GM12878 (cell line): ENCODE measurements at regions not wholly inside any gene's neighbourhood (a gene's known extent, or its start where the extent isn't known, plus 50 kb on each side); places are given as distances from the start of the nearest gene placed in this dataset.

Experiments
- ATAC-seq: fragments of 200-7000 bp; cut with Tn5 transposase; 3 replicates; pipeline ENCODE4 v1.9.1; 2020; ENCODE audit warnings: mild to moderate bottlenecking, moderate library complexity
- BruUV-seq: library from RNA; stranded (reverse); fragments of 400-500 nt; replicated peaks from 2 replicates; lab custom pipeline; 2021; lab: Mats Ljungman, UMichigan
- CTCF ChIA-PET: fragments of 300-600 bp; sonication (Branson Sonifier 250); formaldehyde crosslinking; extraction: SDS; loops from one replicate; lab custom pipeline; 2021; ENCODE audit warnings: inconsistent platforms; lab: Yijun Ruan, JAX
- POLR2A ChIA-PET: fragments of 350-600 bp; formaldehyde crosslinking; extraction: SDS; loops from one replicate; lab custom pipeline; 2021; ENCODE audit warnings: inconsistent platforms; lab: Charles Lee
- RAD21 ChIA-PET: fragments of 300-600 bp; sonication (Branson Sonifier 250); formaldehyde crosslinking; loops from one replicate; lab custom pipeline; 2023; ENCODE audit warnings: antibody characterized with exemption; ENCODE audit not compliant: unreplicated experiment; lab: Charles Lee
- SMC1A ChIA-PET: fragments of 300-600 bp; sonication (Branson Sonifier 250); formaldehyde crosslinking; loops from one replicate; lab custom pipeline; 2023; ENCODE audit not compliant: unreplicated experiment, uncharacterized antibody; lab: Charles Lee
- DNase-seq: peaks from one replicate; pipeline ENCODE4 v3.0.0-alpha.2; 2011; ENCODE audit warnings: low read depth, low spot score
- FAIRE-seq: peaks from 3 replicates; lab custom pipeline; 2011; peaks lifted over from hg19 to GRCh38; lab: Jason Lieb, UNC
- H2AFZ ChIP-seq: 2 replicates; pipeline ENCODE4 v1.6.0; 2011; ENCODE audit warnings: low read depth, low read length, control low read depth; ENCODE audit not compliant: control insufficient read depth
- H3K27ac ChIP-seq: 2 replicates; pipeline ENCODE4 v1.5.1; 2011; ENCODE audit warnings: control low read depth; ENCODE audit not compliant: control insufficient read depth, insufficient read depth
- H3K27me3 ChIP-seq, 2 experiments: replicated peaks in 1 of 2; 2 replicates each; pipeline versions ENCODE4 v1.6.0 to v1.6.1; 2011; ENCODE audit warnings: low read length in 1 of 2; ENCODE audit not compliant: control insufficient read depth in 2 of 2, insufficient read depth in 2 of 2
- H3K36me3 ChIP-seq, 2 experiments: 2 replicates each; pipeline ENCODE4 v1.5.1; 2011; ENCODE audit warnings: low read length in 1 of 2; ENCODE audit not compliant: control insufficient read depth in 2 of 2, insufficient read depth in 2 of 2
- H3K4me1 ChIP-seq: 2 replicates; pipeline ENCODE4 v1.6.1; 2011; ENCODE audit warnings: mild to moderate bottlenecking, low read length, moderate library complexity, mixed read lengths; ENCODE audit not compliant: control insufficient read depth, insufficient read depth
- H3K4me2 ChIP-seq: 2 replicates; pipeline ENCODE4 v1.6.0; 2011; ENCODE audit warnings: control low read depth; ENCODE audit not compliant: control insufficient read depth, insufficient read depth
- H3K4me3 ChIP-seq: fragments of 200-600 bp; sonication (generic); 2 replicates; pipeline ENCODE4 v1.5.1; 2016
- H3K79me2 ChIP-seq: 2 replicates; pipeline ENCODE4 v1.6.0; 2011; ENCODE audit warnings: low read length; ENCODE audit not compliant: control insufficient read depth, insufficient read depth
- H3K9ac ChIP-seq: 2 replicates; pipeline ENCODE4 v1.8.0; 2011; ENCODE audit warnings: low read length, control low read depth, mixed read lengths; ENCODE audit not compliant: control insufficient read depth, insufficient read depth
- H3K9me3 ChIP-seq: replicated peaks from 3 replicates; pipeline ENCODE4 v1.5.1; 2011; ENCODE audit warnings: mild to moderate bottlenecking, low read length; ENCODE audit not compliant: control insufficient read depth, insufficient read depth
- H4K20me1 ChIP-seq: 2 replicates; pipeline ENCODE4 v1.6.0; 2011; ENCODE audit not compliant: control insufficient read depth, insufficient read depth
- BHLHE40 ChIP-seq, 2 experiments: fragments of 450-650 bp in 1 of 2; IDR thresholded peaks; 2 replicates each; pipeline ENCODE4 v1.6.1; 2011 to 2017; ENCODE audit warnings: low read depth in 2 of 2, borderline replicate concordance in 1 of 2, improper control_type of control experiment in 1 of 2, low read length in 1 of 2, mild to moderate bottlenecking in 1 of 2
- CUX1 ChIP-seq: IDR thresholded peaks from 2 replicates; pipeline ENCODE4 v1.6.1; 2012; ENCODE audit warnings: improper control_type of control experiment, low read depth, low read length; ENCODE audit not compliant: insufficient replicate concordance
- EGR1 ChIP-seq, 2 experiments: IDR thresholded peaks; 1 replicate in 1 of 2; 2 replicates in 1 of 2; pipeline ENCODE4 v1.6.1; 2011 to 2012; ENCODE audit warnings: low read depth in 2 of 2, low read length in 2 of 2, borderline replicate concordance in 1 of 2, mild to moderate bottlenecking in 1 of 2, moderate library complexity in 1 of 2
- EZH2 ChIP-seq: IDR thresholded peaks from 2 replicates; pipeline ENCODE4 v1.6.1; 2012; ENCODE audit warnings: low read depth, mild to moderate bottlenecking, control low read depth, inconsistent platforms, low read length, borderline replicate concordance; ENCODE audit not compliant: control insufficient read depth
- HDAC6 ChIP-seq: fragments of 200-600 bp; sonication (generic); IDR thresholded peaks from one replicate; pipeline ENCODE4 v1.8.0; 2017; ENCODE audit warnings: antibody characterized with exemption; ENCODE audit not compliant: unreplicated experiment
- NFYB ChIP-seq: IDR thresholded peaks from 2 replicates; pipeline ENCODE4 v1.6.1; 2011; ENCODE audit warnings: low read depth, mild to moderate bottlenecking, low read length, improper control_type of control experiment, moderate library complexity; ENCODE audit not compliant: insufficient read depth
- PBX3 ChIP-seq: IDR thresholded peaks from 2 replicates; pipeline ENCODE4 v1.6.1; 2011; ENCODE audit warnings: mild to moderate bottlenecking, low read depth, low read length, moderate library complexity; ENCODE audit not compliant: insufficient replicate concordance
- RAD51 ChIP-seq: fragments of 450-650 bp; IDR thresholded peaks from 2 replicates; pipeline ENCODE4 v1.6.1; 2016; ENCODE audit warnings: moderate library complexity, mild to moderate bottlenecking, inconsistent platforms
- SP1 ChIP-seq: IDR thresholded peaks from one replicate; pipeline ENCODE4 v1.6.1; 2011; ENCODE audit warnings: low read depth, low read length
- ZBTB40 ChIP-seq: fragments of 450-650 bp; IDR thresholded peaks from 2 replicates; pipeline ENCODE4 v1.6.1; 2016; ENCODE audit warnings: mild to moderate bottlenecking, moderate library complexity, borderline replicate concordance
- ZNF217 ChIP-seq: fragments of 450-650 bp; IDR thresholded peaks from 2 replicates; pipeline ENCODE4 v1.6.1; 2017; ENCODE audit warnings: antibody characterized with exemption, mild to moderate bottlenecking
- WGBS: methylation state at CpG from one replicate; pipeline ENCODE4 v1.1.6; 2016; ENCODE audit warnings: low lambda C conversion rate; ENCODE audit not compliant: insufficient replicate concordance, insufficient coverage; ENCODE audit errors: missing lambda C conversion rate; 5-methylcytosine and 5-hydroxymethylcytosine counted together
- in situ Hi-C: fragments of 300-500 bp; cut with MboI; formaldehyde crosslinking; loops from 9 replicates; pipeline ENCODE4 v1.14.3; 2018; ENCODE audit warnings: mixed read lengths
- intact Hi-C: fragments of 100-400 bp; cut with micrococcal nuclease; formaldehyde crosslinking; loops from one replicate; pipeline ENCODE4 v1.14.2; 2022; ENCODE audit not compliant: unreplicated experiment

GRCh38 chr5:61860978-61861377 lies 445.0 kb upstream of the KIF2A start (continued):
- TF ChIP-seq ZBTB40 (no peak), ZNF217 (no peak), HDAC6 (no peak), NFYB (no peak)

GRCh38 chr5:61866930-61867329 lies 439.1 kb upstream of the KIF2A start:
- in situ Hi-C loops = no loop called here
- SMC1A ChIA-PET = no interaction called here
- Histone ChIP-seq H2AFZ (no peak overlapping the region), H3K4me1 (no peaks in the 10 kb centered on the region), H3K27me3 (no peaks in the 10 kb centered on the region), H3K9me3 (no peaks in the 10 kb centered on the region; the same call in 2 of the 3 replicates), H3K4me2 (no peak overlapping the region), H3K9ac (no peak overlapping the region), H4K20me1 (no peaks in the 10 kb centered on the region), H3K27ac (no peak overlapping the region), H3K79me2 (no peaks in the 10 kb centered on the region), H3K4me3 (no peak overlapping the region), H3K36me3 (no peaks in the 10 kb centered on the region)
- CTCF ChIA-PET = interaction anchor here (1.0 kb wide), 1 partner anchor 28 kb away, joined by 3 read pairs; no protein-coding TSS in a partner anchor
- FAIRE-seq = no peak
- intact Hi-C loops = no loop called here
- RAD21 ChIA-PET = no interaction called here
- peak; percentile 93 for ATAC-seq
- TF ChIP-seq RAD51 = peak; percentile 30; the same call in 1 of the 2 replicates
- TF ChIP-seq PBX3 = no peak
- no peak for TF ChIP-seq EZH2
- TF ChIP-seq CUX1 = no peak
- no peak for TF ChIP-seq SP1
- peak in 1 of 2 experiments; percentile 45; a peak in 1 of 4 replicates for TF ChIP-seq BHLHE40 (IDR thresholded peaks at IDR 0.05; ENCODE audit: borderline replicate concordance in 1 of 2, low read depth in 2 of 2, low read length in 1 of 2)
- TF ChIP-seq EGR1 (IDR thresholded peaks at IDR 0.05; ENCODE audit: borderline replicate concordance in 1 of 2, low read depth in 2 of 2, low read length in 2 of 2) = no peak
- DNase-seq = peak; percentile 32
- WGBS = 0% methylated on average over 3 of the region's 3 CpGs
- no TSS peak for BruUV-seq
- POLR2A ChIA-PET = no interaction called here
